ENCODE measurements at regions not wholly inside any gene's neighbourhood (a gene's known extent, or its start where the extent isn't known, plus 50 kb on each side); places are given as distances from the start of the nearest gene placed in this dataset.
"Not testable (repeated sequence)": the region's sequence is repeated elsewhere in the genome, so short reads cannot be mapped to it uniquely, and the experiment has no call there.

- DNase-seq = not testable (repeated sequence)
Measured at GRCh38 chr6:100223952-100224351, 229.9 kb upstream of the MCHR2 start.

- no peak for DNase-seq
Measured at GRCh38 chr6:100220543-100220942, 226.5 kb upstream of the MCHR2 start.

GRCh38 chr6:100217225-100218012 is 223.4 kb upstream of the MCHR2 start:
- no peak for DNase-seq

GRCh38 chr6:100216760-100217159 is 222.7 kb upstream of the MCHR2 start:
- DNase-seq = no peak

- DNase-seq = no peak
Measured at GRCh38 chr6:100212131-100212530, 218.1 kb upstream of the MCHR2 start.

- DNase-seq = no peak
Measured at GRCh38 chr6:100210137-100211117, 216.4 kb upstream of the MCHR2 start.

- DNase-seq = no peak
Measured at GRCh38 chr6:100209323-100210136, 215.5 kb upstream of the MCHR2 start.

GRCh38 chr6:100203400-100203799 is 209.4 kb upstream of the MCHR2 start:
- no peak for DNase-seq

- no peak for DNase-seq
Measured at GRCh38 chr6:100202417-100203194, 208.6 kb upstream of the MCHR2 start.

- DNase-seq = not testable (repeated sequence)
Measured at GRCh38 chr6:100196214-100196982, 202.4 kb upstream of the MCHR2 start.

GRCh38 chr6:100195244-100195643 is 201.2 kb upstream of the MCHR2 start:
- DNase-seq = not testable (repeated sequence)

GRCh38 chr6:100194535-100194934 is 200.5 kb upstream of the MCHR2 start:
- no peak for DNase-seq

- no peak for DNase-seq
Measured at GRCh38 chr6:100188754-100189153, 194.7 kb upstream of the MCHR2 start.

- DNase-seq = no peak
Measured at GRCh38 chr6:100186552-100186951, 192.5 kb upstream of the MCHR2 start.

GRCh38 chr6:100185615-100186014 is 191.6 kb upstream of the MCHR2 start:
- no peak for DNase-seq

- no peak for DNase-seq
Measured at GRCh38 chr6:100184473-100184872, 190.4 kb upstream of the MCHR2 start.

- DNase-seq = no peak
Measured at GRCh38 chr6:100182313-100182712, 188.3 kb upstream of the MCHR2 start.

GRCh38 chr6:100181309-100181708 is 187.3 kb upstream of the MCHR2 start:
- no peak for DNase-seq

GRCh38 chr6:100179576-100179975 is 185.6 kb upstream of the MCHR2 start:
- DNase-seq = no peak

- DNase-seq = no peak
Measured at GRCh38 chr6:100177956-100178355, 183.9 kb upstream of the MCHR2 start.
